Muscle of leg (tissue), 3 donors: ENCODE measurements at regions not wholly inside any gene's neighbourhood (a gene's known extent, or its start where the extent isn't known, plus 50 kb on each side); places are given as distances from the start of the nearest gene placed in this dataset.
"Not testable (repeated sequence)": the region's sequence is repeated elsewhere in the genome, so short reads cannot be mapped to it uniquely, and the experiment has no call there.

Experiments used
- DNase-seq: peaks from one replicate; pipeline ENCODE4 v3.0.0; 2013
- H3K27ac ChIP-seq: one replicate; pipeline ENCODE4 v1.5.1; 2013; ENCODE audit warnings: mild to moderate bottlenecking, low read length, control low read depth
- H3K27me3 ChIP-seq: one replicate; pipeline ENCODE4 v1.6.1; 2013; ENCODE audit warnings: low read length; ENCODE audit not compliant: control insufficient read depth, insufficient read depth
- H3K36me3 ChIP-seq: one replicate; pipeline ENCODE4 v1.6.1; 2013; ENCODE audit warnings: low read length; ENCODE audit not compliant: control insufficient read depth, insufficient read depth
- H3K4me1 ChIP-seq: one replicate; pipeline ENCODE4 v1.6.1; 2013; ENCODE audit warnings: low read length; ENCODE audit not compliant: control insufficient read depth, insufficient read depth
- H3K4me3 ChIP-seq: one replicate; pipeline ENCODE4 v1.5.1; 2013; ENCODE audit warnings: low read length, control low read depth
- H3K9me3 ChIP-seq: replicated peaks from 2 replicates; pipeline ENCODE4 v1.6.1; 2013; ENCODE audit warnings: low read depth, low read length; ENCODE audit not compliant: control insufficient read depth
- WGBS: methylation state at CpG from one replicate; pipeline ENCODE4 v1.1.5; 2013; ENCODE audit warnings: missing lambda C conversion rate; ENCODE audit not compliant: insufficient coverage; 5-methylcytosine and 5-hydroxymethylcytosine counted together

GRCh38 chr2:48229063-48229462 is 85.4 kb upstream of the FOXN2 start:
- H3K27ac ChIP-seq = no peak overlapping the region
- DNase-seq = no peak
- H3K4me1 ChIP-seq = no peaks in the 10 kb centered on the region
- H3K4me3 ChIP-seq = no peak overlapping the region
- H3K36me3 ChIP-seq = no peaks in the 10 kb centered on the region
- no peaks in the 10 kb centered on the region for H3K9me3 ChIP-seq
- H3K27me3 ChIP-seq = no peaks in the 10 kb centered on the region
- 90% methylated on average over 3 of the region's 5 CpGs for WGBS

GRCh38 chr2:48230834-48231233 is 83.6 kb upstream of the FOXN2 start:
- no peak for DNase-seq
- no peak overlapping the region for H3K4me3 ChIP-seq
- H3K4me1 ChIP-seq = no peaks in the 10 kb centered on the region
- 100% methylated on average over 1 of the region's 3 CpGs for WGBS
- H3K9me3 ChIP-seq = no peaks in the 10 kb centered on the region
- H3K36me3 ChIP-seq = no peaks in the 10 kb centered on the region
- H3K27me3 ChIP-seq = no peaks in the 10 kb centered on the region
- no peak overlapping the region for H3K27ac ChIP-seq

GRCh38 chr2:48232351-48232750 is 82.1 kb upstream of the FOXN2 start:
- DNase-seq = no peak
- WGBS = 100% methylated on average over 2 of the region's 6 CpGs
- H3K27me3 ChIP-seq = no peaks in the 10 kb centered on the region
- H3K4me3 ChIP-seq = no peak overlapping the region
- H3K27ac ChIP-seq = no peak overlapping the region
- H3K4me1 ChIP-seq = no peaks in the 10 kb centered on the region
- H3K9me3 ChIP-seq = no peaks in the 10 kb centered on the region
- H3K36me3 ChIP-seq = no peaks in the 10 kb centered on the region

GRCh38 chr2:48233005-48233404 is 81.5 kb upstream of the FOXN2 start:
- H3K4me1 ChIP-seq = no peaks in the 10 kb centered on the region
- no peak overlapping the region for H3K4me3 ChIP-seq

GRCh38 chr2:48233824-48234223 is 80.7 kb upstream of the FOXN2 start:
- H3K27ac ChIP-seq, DNase-seq, H3K4me3 ChIP-seq, H3K9me3 ChIP-seq, H3K36me3 ChIP-seq, H3K4me1 ChIP-seq, H3K27me3 ChIP-seq: not testable (repeated sequence)
- WGBS = no CpG with 5 or more reads among the region's 5 CpGs

More at GRCh38 chr2:48233005-48233404, 81.5 kb upstream of the FOXN2 start:
- no peaks in the 10 kb centered on the region for H3K27me3 ChIP-seq
- H3K36me3 ChIP-seq = no peaks in the 10 kb centered on the region
- no peak for DNase-seq
- WGBS = no CpG with 5 or more reads among the region's 1 CpG
- H3K9me3 ChIP-seq = no peaks in the 10 kb centered on the region
- H3K27ac ChIP-seq = no peak overlapping the region

- Histone ChIP-seq H3K9me3 (no peaks in the 10 kb centered on the region), H3K27ac (no peak overlapping the region), H3K36me3 (no peaks in the 10 kb centered on the region), H3K4me3 (no peak overlapping the region), H3K4me1 (no peaks in the 10 kb centered on the region), H3K27me3 (no peaks in the 10 kb centered on the region)
- no CpG with 5 or more reads among the region's 5 CpGs for WGBS
- no peak for DNase-seq
Observed at GRCh38 chr2:48235076-48235475, 79.4 kb upstream of the FOXN2 start.

GRCh38 chr2:48238381-48238780 is 76.1 kb upstream of the FOXN2 start:
- Histone ChIP-seq H3K4me3 (no peak overlapping the region), H3K36me3 (no peaks in the 10 kb centered on the region), H3K27me3 (no peaks in the 10 kb centered on the region), H3K27ac (no peak overlapping the region), H3K9me3 (no peaks in the 10 kb centered on the region), H3K4me1 (no peaks in the 10 kb centered on the region)
- DNase-seq = no peak
- no CpG with 5 or more reads among the region's 4 CpGs for whole genome bisulfite sequencing

- no peaks in the 10 kb centered on the region for H3K27me3 ChIP-seq
- H3K9me3 ChIP-seq = no peaks in the 10 kb centered on the region
- no CpG with 5 or more reads among the region's 9 CpGs for whole genome bisulfite sequencing
- H3K27ac ChIP-seq = no peak overlapping the region
- no peaks in the 10 kb centered on the region for H3K36me3 ChIP-seq
- no peak overlapping the region for H3K4me3 ChIP-seq
- no peak for DNase-seq
- no peaks in the 10 kb centered on the region for H3K4me1 ChIP-seq
Observed at GRCh38 chr2:48240912-48241311, 73.6 kb upstream of the FOXN2 start.

- peak; percentile 27 for DNase-seq
- Histone ChIP-seq H3K27ac (no peak overlapping the region), H3K9me3 (no peaks in the 10 kb centered on the region), H3K36me3 (no peaks in the 10 kb centered on the region), H3K27me3 (no peaks in the 10 kb centered on the region), H3K4me1 (peaks cover 19% of the 10 kb centered on the region), H3K4me3 (no peak overlapping the region)
- no CpG with 5 or more reads among the region's 5 CpGs for WGBS
Observed at GRCh38 chr2:48247206-48247605, 67.3 kb upstream of the FOXN2 start.

GRCh38 chr2:48248251-48248933 is 66.1 kb upstream of the FOXN2 start:
- Histone ChIP-seq H3K27me3 (no peaks in the 10 kb centered on the region), H3K27ac (peak overlapping the region; percentile 73), H3K4me3 (no peak overlapping the region), H3K36me3 (no peaks in the 10 kb centered on the region), H3K9me3 (no peaks in the 10 kb centered on the region), H3K4me1 (peaks cover 19% of the 10 kb centered on the region)
- peak; percentile 94 for DNase-seq
- WGBS = no CpG with 5 or more reads among the region's 3 CpGs

GRCh38 chr2:48249025-48249424 is 65.5 kb upstream of the FOXN2 start:
- H3K4me1 ChIP-seq = peaks cover 19% of the 10 kb centered on the region
- no peaks in the 10 kb centered on the region for H3K36me3 ChIP-seq

More at GRCh38 chr2:48249025-48249424, 65.5 kb upstream of the FOXN2 start:
- Histone ChIP-seq H3K27me3 (no peaks in the 10 kb centered on the region), H3K4me3 (no peak overlapping the region), H3K9me3 (no peaks in the 10 kb centered on the region), H3K27ac (peak overlapping the region; percentile 73)
- peak; percentile 90 for DNase-seq
- WGBS = no CpG with 5 or more reads among the region's 2 CpGs
